Mammary epithelial cell (primary cell): ENCODE measurements at regions not wholly inside any gene's neighbourhood (a gene's known extent, or its start where the extent isn't known, plus 50 kb on each side); places are given as distances from the start of the nearest gene placed in this dataset.

ENCODE experiments used
- EZH2 ChIP-seq: IDR thresholded peaks from 2 replicates; pipeline ENCODE4 v1.6.1; 2012; ENCODE audit warnings: low read length, inconsistent platforms, borderline replicate concordance
- TF ChIP-seq, protein P1 (sequence below), 2 donors: IDR thresholded peaks in 1 of 2; conservative IDR thresholded peaks in 1 of 2; 2 replicates each; pipeline ENCODE4 v1.5.1; 2011 to 2012; ENCODE audit warnings: inconsistent platforms in 2 of 2, low read length in 2 of 2, mild to moderate bottlenecking in 2 of 2, control low read depth in 1 of 2, low read depth in 1 of 2; ENCODE audit not compliant: insufficient read depth in 1 of 2; ENCODE audit errors: extremely low read depth in 1 of 2

GRCh38 chr20:60728705-60729104 is 523.4 kb upstream of the CDH4 start:
- TF ChIP-seq, protein P1, sequence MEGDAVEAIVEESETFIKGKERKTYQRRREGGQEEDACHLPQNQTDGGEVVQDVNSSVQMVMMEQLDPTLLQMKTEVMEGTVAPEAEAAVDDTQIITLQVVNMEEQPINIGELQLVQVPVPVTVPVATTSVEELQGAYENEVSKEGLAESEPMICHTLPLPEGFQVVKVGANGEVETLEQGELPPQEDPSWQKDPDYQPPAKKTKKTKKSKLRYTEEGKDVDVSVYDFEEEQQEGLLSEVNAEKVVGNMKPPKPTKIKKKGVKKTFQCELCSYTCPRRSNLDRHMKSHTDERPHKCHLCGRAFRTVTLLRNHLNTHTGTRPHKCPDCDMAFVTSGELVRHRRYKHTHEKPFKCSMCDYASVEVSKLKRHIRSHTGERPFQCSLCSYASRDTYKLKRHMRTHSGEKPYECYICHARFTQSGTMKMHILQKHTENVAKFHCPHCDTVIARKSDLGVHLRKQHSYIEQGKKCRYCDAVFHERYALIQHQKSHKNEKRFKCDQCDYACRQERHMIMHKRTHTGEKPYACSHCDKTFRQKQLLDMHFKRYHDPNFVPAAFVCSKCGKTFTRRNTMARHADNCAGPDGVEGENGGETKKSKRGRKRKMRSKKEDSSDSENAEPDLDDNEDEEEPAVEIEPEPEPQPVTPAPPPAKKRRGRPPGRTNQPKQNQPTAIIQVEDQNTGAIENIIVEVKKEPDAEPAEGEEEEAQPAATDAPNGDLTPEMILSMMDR (conservative IDR thresholded peaks at IDR 0.05 in 1 of 2, IDR thresholded peaks at IDR 0.05 in 1 of 2; ENCODE audit: extremely low read depth in 1 of 2, insufficient read depth in 1 of 2, low read depth in 1 of 2, low read length in 2 of 2), result no peak
- TF ChIP-seq EZH2, result no peak
